Lower leg skin (tissue), 3 donors: ENCODE measurements at regions not wholly inside any gene's neighbourhood (a gene's known extent, or its start where the extent isn't known, plus 50 kb on each side); places are given as distances from the start of the nearest gene placed in this dataset.

Source experiments
- POLR2A ChIP-seq, 2 donors: fragments of 450-650 bp; IDR thresholded peaks; one replicate each; pipeline ENCODE4 v1.6.1; 2016 to 2017; ENCODE audit warnings: antibody characterized with exemption in 2 of 2, mild to moderate bottlenecking in 1 of 2, moderate library complexity in 1 of 2
- TF ChIP-seq, protein P1 (sequence below), 3 donors: fragments of 450-650 bp; IDR thresholded peaks; one replicate each; pipeline ENCODE4 v1.5.1; 2016; ENCODE audit warnings: antibody characterized with exemption in 3 of 3, mild to moderate bottlenecking in 3 of 3, moderate library complexity in 2 of 3

DNA sequence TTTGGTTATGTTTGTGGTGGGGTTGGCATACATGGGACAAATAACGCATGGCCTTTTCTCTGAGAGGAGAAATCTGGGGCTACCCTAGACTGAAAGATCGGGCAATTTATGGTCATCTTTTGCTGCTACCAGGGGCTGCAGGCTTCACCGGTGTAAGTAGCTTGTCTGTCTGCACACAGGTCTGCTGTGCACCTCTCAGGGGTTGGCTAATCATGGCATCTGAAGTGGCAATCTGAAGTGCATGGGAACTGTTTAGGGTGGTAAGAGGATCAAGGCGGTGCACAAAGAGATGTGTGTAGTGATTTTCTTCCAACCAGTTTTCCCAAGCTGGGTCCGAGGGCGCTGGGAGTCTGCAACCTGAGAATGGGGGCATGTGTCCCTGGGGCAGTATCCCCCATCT, 141.3 kb downstream of the EMP1 start:
- TF ChIP-seq, protein P1, sequence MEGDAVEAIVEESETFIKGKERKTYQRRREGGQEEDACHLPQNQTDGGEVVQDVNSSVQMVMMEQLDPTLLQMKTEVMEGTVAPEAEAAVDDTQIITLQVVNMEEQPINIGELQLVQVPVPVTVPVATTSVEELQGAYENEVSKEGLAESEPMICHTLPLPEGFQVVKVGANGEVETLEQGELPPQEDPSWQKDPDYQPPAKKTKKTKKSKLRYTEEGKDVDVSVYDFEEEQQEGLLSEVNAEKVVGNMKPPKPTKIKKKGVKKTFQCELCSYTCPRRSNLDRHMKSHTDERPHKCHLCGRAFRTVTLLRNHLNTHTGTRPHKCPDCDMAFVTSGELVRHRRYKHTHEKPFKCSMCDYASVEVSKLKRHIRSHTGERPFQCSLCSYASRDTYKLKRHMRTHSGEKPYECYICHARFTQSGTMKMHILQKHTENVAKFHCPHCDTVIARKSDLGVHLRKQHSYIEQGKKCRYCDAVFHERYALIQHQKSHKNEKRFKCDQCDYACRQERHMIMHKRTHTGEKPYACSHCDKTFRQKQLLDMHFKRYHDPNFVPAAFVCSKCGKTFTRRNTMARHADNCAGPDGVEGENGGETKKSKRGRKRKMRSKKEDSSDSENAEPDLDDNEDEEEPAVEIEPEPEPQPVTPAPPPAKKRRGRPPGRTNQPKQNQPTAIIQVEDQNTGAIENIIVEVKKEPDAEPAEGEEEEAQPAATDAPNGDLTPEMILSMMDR (IDR thresholded peaks at IDR 0.05): no peak
- TF ChIP-seq POLR2A (IDR thresholded peaks at IDR 0.05): no peak
